C4-2B (cell line): ENCODE measurements at regions not wholly inside any gene's neighbourhood (a gene's known extent, or its start where the extent isn't known, plus 50 kb on each side); places are given as distances from the start of the nearest gene placed in this dataset.
A peak's percentile ranks its signal among the peaks of the same experiment; 100 is the strongest.

Experiments used
- H3K27ac ChIP-seq: fragments of 450-650 bp; 2 replicates; pipeline ENCODE4 v1.5.1; 2017
- ZFX ChIP-seq: fragments of 450-650 bp; IDR thresholded peaks from 2 replicates; pipeline ENCODE4 v1.6.1; 2017
- TF ChIP-seq, protein P1 (sequence below): fragments of 450-650 bp; conservative IDR thresholded peaks from 2 replicates; pipeline ENCODE4 v1.5.1; 2017; ENCODE audit warnings: mild to moderate bottlenecking

GRCh38 chr5:154702477-154702876, 52.7 kb upstream of the LARP1 start:
- H3K27ac ChIP-seq = no peak overlapping the region
- no peak for TF ChIP-seq ZFX

DNA sequence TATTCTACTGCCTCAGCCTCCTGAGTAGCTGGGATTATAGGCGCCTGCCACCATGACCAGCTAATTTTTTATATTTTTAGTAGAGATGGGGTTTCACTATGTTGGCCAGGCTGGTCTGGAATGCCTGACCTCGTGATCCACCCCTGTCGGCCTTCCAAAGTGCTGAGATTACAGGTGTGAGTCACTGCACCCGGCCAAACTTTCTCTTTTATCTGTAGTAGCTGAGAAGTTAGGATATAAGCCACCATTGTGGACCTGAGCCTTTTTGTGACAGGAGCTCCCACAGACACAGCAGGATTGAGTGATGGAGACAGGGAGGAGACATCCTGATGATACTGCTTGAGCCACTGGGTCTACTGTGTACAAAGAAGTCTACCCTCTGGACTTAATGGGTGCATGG, 53.5 kb upstream of the LARP1 start:
- H3K27ac ChIP-seq = peak overlapping the region; percentile 57

DNA sequence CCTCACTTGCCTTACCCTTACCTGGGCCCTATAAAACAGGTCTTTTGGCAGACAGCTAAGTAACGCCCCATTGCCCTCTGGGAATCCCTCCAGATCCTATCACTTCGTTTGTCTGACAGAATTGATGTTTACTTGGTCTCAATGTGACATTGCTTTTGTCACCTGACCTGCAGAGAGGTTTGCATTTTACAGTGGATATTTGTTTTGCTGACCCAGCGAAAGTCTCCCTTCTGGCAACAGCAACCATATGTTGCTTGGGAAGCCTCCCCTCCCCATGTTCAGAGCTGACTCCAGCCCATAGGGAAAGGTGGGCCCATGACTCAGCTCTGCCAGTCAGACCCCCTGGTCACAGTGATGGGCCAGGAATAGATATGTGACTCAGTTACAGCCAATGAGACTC, 54.0 kb upstream of the LARP1 start:
- TF ChIP-seq, protein P1, sequence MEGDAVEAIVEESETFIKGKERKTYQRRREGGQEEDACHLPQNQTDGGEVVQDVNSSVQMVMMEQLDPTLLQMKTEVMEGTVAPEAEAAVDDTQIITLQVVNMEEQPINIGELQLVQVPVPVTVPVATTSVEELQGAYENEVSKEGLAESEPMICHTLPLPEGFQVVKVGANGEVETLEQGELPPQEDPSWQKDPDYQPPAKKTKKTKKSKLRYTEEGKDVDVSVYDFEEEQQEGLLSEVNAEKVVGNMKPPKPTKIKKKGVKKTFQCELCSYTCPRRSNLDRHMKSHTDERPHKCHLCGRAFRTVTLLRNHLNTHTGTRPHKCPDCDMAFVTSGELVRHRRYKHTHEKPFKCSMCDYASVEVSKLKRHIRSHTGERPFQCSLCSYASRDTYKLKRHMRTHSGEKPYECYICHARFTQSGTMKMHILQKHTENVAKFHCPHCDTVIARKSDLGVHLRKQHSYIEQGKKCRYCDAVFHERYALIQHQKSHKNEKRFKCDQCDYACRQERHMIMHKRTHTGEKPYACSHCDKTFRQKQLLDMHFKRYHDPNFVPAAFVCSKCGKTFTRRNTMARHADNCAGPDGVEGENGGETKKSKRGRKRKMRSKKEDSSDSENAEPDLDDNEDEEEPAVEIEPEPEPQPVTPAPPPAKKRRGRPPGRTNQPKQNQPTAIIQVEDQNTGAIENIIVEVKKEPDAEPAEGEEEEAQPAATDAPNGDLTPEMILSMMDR = no peak
- no peak for TF ChIP-seq ZFX
- peak overlapping the region; percentile 57 for H3K27ac ChIP-seq

- H3K27ac ChIP-seq = peak overlapping the region; percentile 57
Measured at GRCh38 chr5:154700289-154700928, 54.8 kb upstream of the LARP1 start.

GRCh38 chr5:154698763-154699162, 56.4 kb upstream of the LARP1 start:
- TF ChIP-seq, protein P1 = no peak
- no peak for TF ChIP-seq ZFX
- H3K27ac ChIP-seq = no peak overlapping the region

DNA sequence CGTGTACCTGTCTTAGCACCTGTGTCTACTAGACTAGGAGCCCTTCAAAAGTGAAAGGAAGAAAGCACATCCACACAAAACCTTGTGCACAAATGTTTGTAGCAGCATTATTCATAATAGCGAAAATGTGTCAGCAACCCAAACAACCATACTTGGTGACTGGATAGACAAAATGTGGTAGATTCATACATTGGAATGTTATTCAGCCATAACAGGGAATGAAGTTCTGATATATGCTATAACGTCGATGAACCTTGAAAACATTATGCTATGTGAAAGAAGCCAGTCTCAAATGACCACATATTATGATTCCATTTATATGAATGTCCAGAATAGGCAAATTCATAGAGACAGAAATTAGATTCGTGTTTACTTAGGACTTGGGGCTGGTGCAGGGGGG, 57.8 kb upstream of the LARP1 start:
- TF ChIP-seq, protein P1 = no peak
- no peak for TF ChIP-seq ZFX
- H3K27ac ChIP-seq = no peak overlapping the region

- H3K27ac ChIP-seq = no peak overlapping the region
- no peak for TF ChIP-seq ZFX
- TF ChIP-seq, protein P1 = no peak
Measured at GRCh38 chr5:154696891-154697290, 58.3 kb upstream of the LARP1 start.

DNA sequence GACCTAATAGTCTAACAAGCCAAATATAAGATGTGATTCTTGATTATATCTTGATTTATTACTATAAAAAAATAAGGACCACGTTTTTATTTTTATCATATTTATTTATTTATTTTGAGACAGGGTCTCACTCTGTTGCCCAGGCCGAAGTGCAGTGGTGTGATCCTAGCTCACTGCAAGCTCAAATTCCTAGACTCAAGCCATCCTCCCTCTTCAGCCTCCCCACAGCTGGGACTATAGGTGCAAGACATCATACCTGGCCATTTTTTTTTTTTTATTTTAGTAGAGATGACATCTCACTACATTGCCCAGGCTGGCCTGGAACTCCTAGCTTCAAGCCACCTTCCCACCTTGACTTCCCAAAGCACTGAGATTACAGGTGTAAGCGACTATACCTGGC, 61.0 kb upstream of the LARP1 start:
- H3K27ac ChIP-seq = no peak overlapping the region
- TF ChIP-seq, protein P1 = no peak
- TF ChIP-seq ZFX = no peak

GRCh38 chr5:154690488-154690887, 64.7 kb upstream of the LARP1 start:
- no peak overlapping the region for H3K27ac ChIP-seq
- no peak for TF ChIP-seq ZFX
- TF ChIP-seq, protein P1 = no peak
